Tongue (tissue), 2 donors: ENCODE measurements at regions not wholly inside any gene's neighbourhood (a gene's known extent, or its start where the extent isn't known, plus 50 kb on each side); places are given as distances from the start of the nearest gene placed in this dataset. TPM values are rescaled to one million over a fixed set of nuclear protein-coding genes. Genes with fewer than 3 reads are reported as not detected.

ENCODE experiments used
- DNase-seq: peaks from one replicate; pipeline ENCODE4 v3.0.0-alpha.2; 2015
- small RNA-seq: library from RNA; depleted of rRNA; stranded (forward); fragments of <200 nt; gene quantifications from one replicate; pipeline ENCODE3, GENCODE V24; 2014; ENCODE audit warnings: low replicate concordance

DNA sequence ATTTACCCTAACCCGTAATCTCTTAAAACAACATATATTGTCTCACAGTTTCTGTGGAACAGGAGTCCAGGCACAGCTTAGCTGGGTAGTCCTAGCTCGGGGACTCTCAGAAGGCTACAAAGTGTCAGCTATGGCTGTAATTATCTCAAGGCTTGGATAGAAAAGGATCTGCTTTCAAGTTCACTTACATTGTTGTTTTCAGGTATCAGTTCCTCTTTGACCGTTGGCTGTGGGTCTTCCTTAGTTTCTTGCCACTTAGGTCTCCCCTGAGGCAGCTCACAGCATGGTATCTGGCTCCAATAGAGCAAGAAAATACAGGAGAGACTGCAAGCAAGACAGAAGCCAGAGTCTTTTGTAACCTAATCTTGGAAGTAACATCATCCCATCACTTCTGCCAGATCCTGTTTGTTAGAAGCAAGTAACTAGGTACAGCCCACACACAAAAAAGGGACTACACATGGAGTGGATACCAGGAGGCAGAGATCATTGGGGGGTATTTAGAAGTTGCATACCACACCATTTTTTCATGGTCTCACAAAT is 137.0 kb downstream of the MAGEB5 start:
- no peak for DNase-seq

DNA sequence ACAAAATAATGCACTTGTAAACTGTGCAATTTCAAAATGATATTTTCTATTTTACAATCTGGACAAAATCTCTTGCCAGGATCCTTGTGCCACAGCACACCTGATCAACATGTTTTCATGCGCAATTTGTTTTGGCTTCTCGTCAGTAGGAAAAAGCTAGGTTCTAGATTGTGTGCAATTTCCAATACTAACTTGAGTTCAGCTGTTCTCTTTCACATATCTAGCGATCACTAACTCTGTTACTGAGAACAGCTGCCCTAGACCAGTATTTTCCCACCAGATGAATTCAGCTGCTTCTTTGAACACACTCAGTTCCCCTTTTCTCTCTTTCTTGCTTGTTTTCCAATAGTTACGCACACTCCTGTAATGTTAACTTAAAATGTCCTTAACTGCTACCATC is 131.2 kb downstream of the MAGEB5 start:
- DNase-seq: no peak

DNA sequence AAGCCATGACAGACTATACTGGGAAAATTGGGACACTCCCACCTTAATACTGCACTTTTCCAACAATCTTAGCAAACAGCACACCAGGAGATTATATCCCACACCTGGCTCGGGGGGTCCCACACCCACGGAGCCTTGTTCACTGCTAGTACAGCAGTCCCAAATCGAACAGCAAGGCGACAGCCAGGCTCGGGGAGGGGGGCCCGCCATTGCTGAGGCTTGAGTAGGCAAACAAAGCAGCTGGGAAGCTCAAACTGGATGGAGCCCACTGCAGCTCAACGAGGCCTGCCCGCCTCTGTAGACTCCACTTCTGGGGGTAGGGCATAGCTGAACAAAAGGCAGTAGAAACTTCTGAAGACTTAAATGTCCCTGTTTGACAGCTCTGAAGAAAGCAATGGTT is 118.3 kb downstream of the MAGEB5 start:
- DNase-seq: no peak

DNA sequence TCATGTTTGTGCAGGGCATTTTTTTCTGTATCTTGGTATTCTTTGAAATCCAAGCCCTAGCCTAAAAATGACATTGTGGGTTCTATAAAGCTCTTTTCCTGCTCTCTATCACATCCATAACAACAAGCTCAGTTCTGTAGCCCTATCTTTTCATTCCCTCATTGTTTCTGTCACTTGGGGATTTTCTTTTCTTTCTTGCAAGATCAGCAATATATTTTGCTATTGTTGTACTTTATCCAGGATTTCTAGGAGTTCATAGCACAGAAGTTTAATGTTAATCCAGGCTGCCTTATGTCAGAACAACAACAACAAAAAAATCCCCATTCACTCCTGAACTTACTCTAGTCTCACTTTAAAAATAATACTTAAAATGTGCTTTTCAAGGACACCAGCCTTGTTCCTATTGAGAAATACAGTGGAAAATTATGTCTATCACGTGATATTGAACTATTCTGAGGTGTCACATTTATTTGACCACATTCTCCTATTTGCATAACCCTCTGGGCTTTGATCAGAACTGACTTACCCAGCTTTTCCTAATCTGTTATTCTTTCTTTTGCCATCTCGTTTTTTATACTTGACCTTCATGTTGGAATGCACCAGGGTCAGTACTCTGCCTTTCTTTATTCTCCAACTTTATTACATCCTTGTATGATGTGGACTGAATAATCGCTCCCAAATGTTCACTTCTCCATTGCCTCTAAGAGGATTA is 112.8 kb downstream of the MAGEB5 start:
- no peak for DNase-seq

DNA sequence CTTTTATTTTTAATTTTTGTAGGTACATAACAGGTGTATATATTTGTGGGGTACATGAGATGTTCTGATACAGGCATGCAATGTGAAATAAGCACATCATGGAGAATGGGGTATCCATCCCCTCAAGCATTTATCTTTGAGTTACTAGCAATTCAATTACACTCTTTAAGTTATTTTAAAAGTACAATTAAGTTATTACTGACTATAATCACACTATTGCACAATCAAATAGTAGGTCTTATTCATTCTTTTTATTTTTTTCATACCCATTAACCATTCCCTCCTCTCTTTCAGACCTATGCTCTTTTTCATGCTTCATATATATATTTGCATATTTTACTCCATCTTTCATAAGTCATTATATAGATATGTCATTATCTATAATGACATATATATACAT is 93.3 kb downstream of the MAGEB5 start:
- DNase-seq: no peak

DNA sequence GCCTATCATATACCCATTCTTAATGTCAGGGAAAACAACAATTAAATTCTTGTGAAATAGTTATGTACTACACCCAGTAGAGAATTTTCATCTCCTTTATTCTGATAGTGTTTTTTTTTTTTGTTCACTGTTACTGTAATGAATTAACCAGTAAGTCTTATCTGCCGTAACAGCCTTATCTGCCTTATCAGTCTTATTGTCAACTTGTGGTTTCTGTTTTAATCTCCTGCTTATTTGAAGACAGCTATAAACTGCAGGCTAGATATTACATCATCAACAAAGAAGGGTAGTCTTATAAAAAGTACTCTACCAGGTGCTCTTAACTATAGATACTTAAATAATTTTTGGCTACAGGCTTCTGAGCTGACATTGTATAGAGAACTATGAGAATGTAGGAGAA is 79.5 kb downstream of the MAGEB5 start:
- no peak for DNase-seq

DNA sequence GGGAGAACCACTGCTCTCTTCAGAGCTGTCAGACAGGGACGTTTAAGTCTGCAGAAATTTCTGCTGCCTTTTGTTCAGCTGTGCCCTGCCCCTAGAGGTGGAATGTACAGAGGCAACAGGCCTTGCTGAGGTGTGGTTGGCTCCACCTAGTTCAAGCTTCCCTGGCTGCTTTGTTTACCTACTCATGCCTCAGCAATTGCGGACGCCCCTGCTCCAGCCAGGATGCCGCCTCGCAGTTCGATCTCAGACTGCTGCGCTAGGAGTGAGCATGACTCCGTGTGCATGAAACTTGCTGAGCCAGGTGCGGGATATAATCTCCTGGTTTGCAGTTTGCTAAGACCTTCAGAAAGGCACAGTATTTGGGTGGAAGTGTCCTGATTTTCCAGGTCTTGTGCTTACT is 70.9 kb downstream of the MAGEB5 start:
- DNase-seq: no peak

Small RNAs in the stretch of these regions (small RNA-seq; reads per million reads assigned to genes)
- gene AC005345.1: not detected
- not detected for gene RF00019
- gene RNU1-142P: not detected
